HG03064 (cell line): ENCODE measurements at regions not wholly inside any gene's neighbourhood (a gene's known extent, or its start where the extent isn't known, plus 50 kb on each side); places are given as distances from the start of the nearest gene placed in this dataset.
"Not testable (repeated sequence)": the region's sequence is repeated elsewhere in the genome, so short reads cannot be mapped to it uniquely, and the experiment has no call there.

Experiments used
- ATAC-seq: cut with Tn5 transposase; IDR thresholded peaks from one replicate; pipeline ENCODE4 v1.9.1; 2021; ENCODE audit warnings: low read depth; ENCODE audit not compliant: unreplicated experiment

- no peak for ATAC-seq
Measured at GRCh38 chr6:69623357-69623756, 173.5 kb downstream of the LMBRD1 start.

- ATAC-seq = no peak
Measured at GRCh38 chr6:69622924-69623323, 173.9 kb downstream of the LMBRD1 start.

- no peak for ATAC-seq
Measured at GRCh38 chr6:69622230-69622629, 174.6 kb downstream of the LMBRD1 start.

- ATAC-seq = no peak
Measured at GRCh38 chr6:69617163-69617562, 179.6 kb downstream of the LMBRD1 start.

- ATAC-seq = no peak
Measured at GRCh38 chr6:69609836-69610472, 186.9 kb downstream of the LMBRD1 start.

- ATAC-seq = no peak
Measured at GRCh38 chr6:69601132-69601531, 195.7 kb downstream of the LMBRD1 start.

GRCh38 chr6:69594405-69594804, 202.4 kb downstream of the LMBRD1 start:
- ATAC-seq = no peak

- no peak for ATAC-seq
Measured at GRCh38 chr6:69593706-69594105, 203.1 kb downstream of the LMBRD1 start.

GRCh38 chr6:69589626-69590025, 207.2 kb downstream of the LMBRD1 start:
- no peak for ATAC-seq

- peak; percentile 83 for ATAC-seq
Measured at GRCh38 chr6:69584913-69585729, 211.7 kb downstream of the LMBRD1 start.

- ATAC-seq = no peak
Measured at GRCh38 chr6:69584536-69584912, 212.3 kb downstream of the LMBRD1 start.

GRCh38 chr6:69581581-69581980, 215.2 kb downstream of the LMBRD1 start:
- no peak for ATAC-seq

GRCh38 chr6:69580706-69581105, 216.1 kb downstream of the LMBRD1 start:
- ATAC-seq = no peak

GRCh38 chr6:69578361-69578890, 218.4 kb downstream of the LMBRD1 start:
- ATAC-seq = no peak

GRCh38 chr6:69571234-69571633, 225.6 kb downstream of the LMBRD1 start:
- no peak for ATAC-seq

- no peak for ATAC-seq
Measured at GRCh38 chr6:69570106-69570505, 226.7 kb downstream of the LMBRD1 start.

GRCh38 chr6:69560597-69560996, 236.2 kb downstream of the LMBRD1 start:
- not testable (repeated sequence) for ATAC-seq

- ATAC-seq = no peak
Measured at GRCh38 chr6:69555088-69555638, 241.6 kb downstream of the LMBRD1 start.

GRCh38 chr6:69542494-69542893, 254.3 kb downstream of the LMBRD1 start:
- no peak for ATAC-seq

- ATAC-seq = no peak
Measured at GRCh38 chr6:69527921-69528476, 268.8 kb downstream of the LMBRD1 start.

- ATAC-seq = not testable (repeated sequence)
Measured at GRCh38 chr6:69515480-69515879, 281.3 kb downstream of the LMBRD1 start.
